ENCODE measurements at regions not wholly inside any gene's neighbourhood (a gene's known extent, or its start where the extent isn't known, plus 50 kb on each side); places are given as distances from the start of the nearest gene placed in this dataset.

DNA sequence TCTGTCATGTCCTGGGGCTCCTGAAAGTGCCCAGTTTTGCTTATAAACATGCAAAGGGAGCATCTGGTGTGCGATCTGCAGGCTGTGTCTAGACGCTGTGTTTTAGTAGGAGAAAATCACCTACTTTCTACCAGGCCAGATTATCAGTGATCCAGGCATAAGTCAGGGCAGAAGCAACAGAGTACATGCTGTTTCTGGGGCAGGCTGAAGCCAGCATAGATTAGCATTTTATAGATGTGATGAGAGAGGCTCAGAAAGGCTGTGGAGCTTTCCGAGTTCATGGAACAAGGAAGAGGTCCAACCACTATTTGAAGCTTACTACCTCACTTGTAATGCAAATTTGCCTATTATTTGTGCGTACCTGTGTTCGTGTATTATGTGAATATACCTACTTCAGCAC, 1208.4 kb upstream of the TENM4 start:
- TF ChIP-seq, protein P1, sequence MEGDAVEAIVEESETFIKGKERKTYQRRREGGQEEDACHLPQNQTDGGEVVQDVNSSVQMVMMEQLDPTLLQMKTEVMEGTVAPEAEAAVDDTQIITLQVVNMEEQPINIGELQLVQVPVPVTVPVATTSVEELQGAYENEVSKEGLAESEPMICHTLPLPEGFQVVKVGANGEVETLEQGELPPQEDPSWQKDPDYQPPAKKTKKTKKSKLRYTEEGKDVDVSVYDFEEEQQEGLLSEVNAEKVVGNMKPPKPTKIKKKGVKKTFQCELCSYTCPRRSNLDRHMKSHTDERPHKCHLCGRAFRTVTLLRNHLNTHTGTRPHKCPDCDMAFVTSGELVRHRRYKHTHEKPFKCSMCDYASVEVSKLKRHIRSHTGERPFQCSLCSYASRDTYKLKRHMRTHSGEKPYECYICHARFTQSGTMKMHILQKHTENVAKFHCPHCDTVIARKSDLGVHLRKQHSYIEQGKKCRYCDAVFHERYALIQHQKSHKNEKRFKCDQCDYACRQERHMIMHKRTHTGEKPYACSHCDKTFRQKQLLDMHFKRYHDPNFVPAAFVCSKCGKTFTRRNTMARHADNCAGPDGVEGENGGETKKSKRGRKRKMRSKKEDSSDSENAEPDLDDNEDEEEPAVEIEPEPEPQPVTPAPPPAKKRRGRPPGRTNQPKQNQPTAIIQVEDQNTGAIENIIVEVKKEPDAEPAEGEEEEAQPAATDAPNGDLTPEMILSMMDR (IDR thresholded peaks at IDR 0.05): no peak
- no peak for TF ChIP-seq POLR2A (IDR thresholded peaks at IDR 0.05)

Data from Peyer's patch (tissue), 4 donors.